ENCODE measurements at regions not wholly inside any gene's neighbourhood (a gene's known extent, or its start where the extent isn't known, plus 50 kb on each side); places are given as distances from the start of the nearest gene placed in this dataset.

GRCh38 chr20:6575912-6576401, 191.5 kb upstream of the BMP2 start:
- no peak for ATAC-seq (ENCODE audit: low FRiP score)
- DNase-seq (ENCODE audit: low spot score), result no peak
- TF ChIP-seq CTCF (IDR thresholded peaks at IDR 0.05), result no peak

GRCh38 chr20:6566821-6567220, 200.7 kb upstream of the BMP2 start:
- ATAC-seq (ENCODE audit: low FRiP score) (no peak), DNase-seq (ENCODE audit: low spot score) (no peak)
- TF ChIP-seq CTCF (IDR thresholded peaks at IDR 0.05), result no peak

DNA sequence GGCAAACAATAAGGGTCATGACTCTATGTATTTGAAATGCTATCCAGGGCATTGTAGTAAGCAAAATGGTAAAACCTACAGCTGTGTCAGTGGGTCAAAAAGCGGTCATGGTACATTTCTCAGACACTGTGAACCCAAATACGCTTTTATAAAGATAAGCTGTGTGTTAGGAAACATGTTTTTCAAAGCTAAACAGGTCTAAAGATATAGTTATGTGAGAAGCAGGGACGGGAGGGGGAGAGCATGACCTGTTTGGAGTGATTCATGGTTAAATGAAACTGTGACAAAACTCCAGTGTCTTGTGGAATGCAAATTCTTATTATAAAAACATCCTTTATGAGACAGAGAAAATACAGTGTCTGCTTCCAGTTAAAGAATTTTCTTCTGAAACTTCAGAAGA, 205.4 kb upstream of the BMP2 start:
- no peak for TF ChIP-seq CTCF (IDR thresholded peaks at IDR 0.05)
- DNase-seq (ENCODE audit: low spot score) (no peak), ATAC-seq (ENCODE audit: low FRiP score) (no peak)

DNA sequence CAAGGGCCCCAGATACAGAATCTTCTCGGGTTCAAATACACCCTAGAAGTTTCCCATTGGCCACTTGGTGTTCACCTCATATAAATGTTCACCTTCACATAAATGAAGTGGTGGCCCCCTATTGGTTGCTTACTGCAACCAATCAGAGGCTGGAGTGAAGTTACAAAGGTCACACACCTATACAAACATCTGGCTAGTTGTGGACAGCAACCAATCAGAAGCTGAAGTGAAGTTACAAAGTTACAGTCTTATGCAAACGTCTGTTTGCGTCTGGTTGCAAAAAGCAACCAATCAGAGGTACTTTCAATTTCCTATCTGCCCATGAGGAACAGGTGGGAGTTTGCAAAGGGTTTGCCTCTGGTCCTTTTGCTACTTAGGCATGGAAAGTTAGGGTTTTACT, 206.5 kb upstream of the BMP2 start:
- DNase-seq (ENCODE audit: low spot score) (no peak), ATAC-seq (ENCODE audit: low FRiP score) (no peak)
- TF ChIP-seq CTCF (IDR thresholded peaks at IDR 0.05), result no peak

GRCh38 chr20:6559791-6560190, 207.7 kb upstream of the BMP2 start:
- no peak for TF ChIP-seq CTCF (IDR thresholded peaks at IDR 0.05)
- no peak for ATAC-seq (ENCODE audit: low FRiP score)

GRCh38 chr20:6558341-6558740, 209.1 kb upstream of the BMP2 start:
- no peak for DNase-seq (ENCODE audit: low spot score)
- TF ChIP-seq CTCF (IDR thresholded peaks at IDR 0.05), result no peak
- no peak for ATAC-seq (ENCODE audit: low FRiP score)

More at GRCh38 chr20:6559791-6560190, 207.7 kb upstream of the BMP2 start:
- DNase-seq (ENCODE audit: low spot score), result no peak

DNA sequence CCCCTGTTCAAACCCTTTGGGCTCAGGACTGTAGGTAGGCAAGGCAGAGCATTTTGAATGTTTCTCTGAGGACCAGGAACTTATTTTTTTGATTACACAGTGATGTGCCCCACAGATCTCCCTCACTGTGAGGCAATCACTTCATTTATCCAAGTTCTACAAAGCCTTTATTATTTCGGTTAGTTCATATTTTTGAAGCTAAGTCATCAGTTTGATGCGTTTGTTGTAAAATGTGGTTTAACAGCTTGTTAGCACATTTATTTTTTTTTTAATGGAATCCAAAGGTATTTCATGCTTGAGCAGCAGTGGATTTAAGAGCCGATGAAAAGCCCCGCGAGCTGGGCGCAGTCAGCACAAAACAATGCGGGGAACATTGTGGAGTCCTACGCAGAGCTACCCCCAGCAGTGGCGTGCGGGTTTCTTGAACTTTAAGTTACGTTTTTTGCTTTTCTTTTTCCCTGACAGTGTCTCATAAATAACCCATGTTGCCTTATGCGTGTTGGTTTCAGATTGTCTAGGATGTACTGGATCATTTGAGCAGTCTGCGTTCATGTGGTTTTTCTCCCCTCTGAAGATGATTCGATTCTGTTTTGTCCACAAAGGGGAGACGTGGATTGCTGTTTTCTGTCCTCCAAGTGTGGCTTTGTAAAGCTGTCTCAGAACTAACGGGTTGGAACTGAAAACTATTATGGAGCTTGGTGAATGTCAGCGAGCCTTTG, 233.6 kb upstream of the BMP2 start:
- no peak for TF ChIP-seq CTCF (IDR thresholded peaks at IDR 0.05)
- no peak for ATAC-seq (ENCODE audit: low FRiP score)

More for the DNA sequence above, 233.6 kb upstream of the BMP2 start:
- DNase-seq (ENCODE audit: low spot score), result no peak

Data from omental fat pad (tissue), 3 donors.